ENCODE measurements at regions not wholly inside any gene's neighbourhood (a gene's known extent, or its start where the extent isn't known, plus 50 kb on each side); places are given as distances from the start of the nearest gene placed in this dataset.
"Not testable (repeated sequence)": the region's sequence is repeated elsewhere in the genome, so short reads cannot be mapped to it uniquely, and the experiment has no call there.

- DNase-seq (ENCODE audit: low read depth): no peak
Observed at GRCh38 chrX:55813150-55813549, 95.6 kb downstream of the RRAGB start.

- DNase-seq (ENCODE audit: low read depth): no peak
Observed at GRCh38 chrX:55815546-55815945, 98.0 kb downstream of the RRAGB start.

- no peak for DNase-seq (ENCODE audit: low read depth)
Observed at GRCh38 chrX:55816023-55816422, 98.5 kb downstream of the RRAGB start.

DNA sequence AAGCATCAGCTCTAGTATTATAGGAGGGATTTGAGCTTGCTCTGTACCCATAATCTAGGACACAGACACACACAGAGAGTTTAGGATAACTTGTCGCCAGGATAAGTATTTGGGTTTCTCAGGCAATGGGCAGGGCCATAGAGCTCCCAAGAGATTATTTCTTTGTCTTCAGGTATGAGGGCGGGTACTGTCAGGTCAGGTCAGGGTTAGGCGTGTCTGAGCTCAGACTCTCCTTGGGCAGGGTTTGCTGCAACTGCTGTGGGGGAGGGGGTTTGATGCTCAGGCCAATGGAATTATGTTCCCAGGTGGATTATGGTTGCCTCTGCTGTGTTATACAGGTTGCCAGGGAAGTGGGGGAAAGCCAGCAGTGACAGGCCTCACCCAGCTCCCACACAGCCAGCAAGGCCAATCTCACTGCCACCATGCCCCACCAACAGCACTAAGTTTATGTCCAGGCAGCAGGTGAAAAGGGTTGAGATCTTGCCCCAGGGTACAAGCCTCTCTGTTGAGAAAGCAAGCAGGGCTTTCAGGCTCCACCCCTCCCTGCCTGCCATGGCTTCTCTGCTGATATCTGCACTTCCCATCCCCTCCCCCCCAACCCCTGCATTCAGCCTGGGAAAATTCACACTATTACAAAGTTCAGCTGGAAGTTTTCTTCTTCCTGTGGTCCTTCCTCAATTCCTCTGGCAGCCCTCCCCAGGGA is 101.3 kb downstream of the RRAGB start:
- DNase-seq (ENCODE audit: low read depth): no peak

GRCh38 chrX:55839485-55839884 is 121.9 kb downstream of the RRAGB start:
- no peak for DNase-seq (ENCODE audit: low read depth)

DNA sequence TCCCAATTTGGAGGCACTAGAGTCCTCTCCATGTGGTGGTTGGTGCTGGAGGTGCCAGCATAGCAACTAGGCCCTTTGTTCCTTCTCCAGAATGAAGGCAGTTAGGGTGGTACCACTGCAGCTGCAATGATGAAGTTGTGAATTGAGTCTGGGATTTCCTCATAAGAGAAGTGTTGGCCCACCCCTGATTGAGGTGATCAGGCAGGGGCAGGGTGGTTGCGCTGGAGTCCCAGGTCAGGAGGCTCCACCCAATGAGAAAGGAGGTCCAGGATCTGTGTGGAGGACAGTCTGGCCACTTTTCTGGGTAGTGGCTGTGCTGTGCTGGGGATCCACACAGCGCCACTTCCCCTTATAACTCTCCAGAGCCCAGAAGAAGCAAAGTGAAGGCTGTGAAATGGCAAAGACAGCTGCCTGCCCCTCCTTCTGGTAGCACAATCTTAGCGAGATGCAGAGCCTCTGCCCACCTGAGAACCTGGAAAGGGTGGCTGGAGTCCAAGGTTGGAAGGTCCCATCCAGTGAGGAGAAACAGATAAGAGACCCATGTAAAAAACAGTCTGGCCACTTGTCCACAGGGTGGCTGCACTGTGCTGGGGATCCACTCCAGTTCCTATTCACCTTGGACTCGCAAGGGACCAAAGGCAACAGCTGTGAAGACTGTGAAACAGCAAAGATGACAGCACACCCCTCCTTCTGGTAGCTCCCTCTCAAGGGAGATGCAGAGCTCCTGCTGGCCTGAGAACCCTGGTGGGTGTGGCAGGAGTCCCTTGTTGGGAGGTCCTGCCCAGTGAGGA is 124.6 kb downstream of the RRAGB start:
- DNase-seq (ENCODE audit: low read depth): no peak

- not testable (repeated sequence) for DNase-seq (ENCODE audit: low read depth)
Observed at GRCh38 chrX:55866779-55867178, 149.2 kb downstream of the RRAGB start.

DNA sequence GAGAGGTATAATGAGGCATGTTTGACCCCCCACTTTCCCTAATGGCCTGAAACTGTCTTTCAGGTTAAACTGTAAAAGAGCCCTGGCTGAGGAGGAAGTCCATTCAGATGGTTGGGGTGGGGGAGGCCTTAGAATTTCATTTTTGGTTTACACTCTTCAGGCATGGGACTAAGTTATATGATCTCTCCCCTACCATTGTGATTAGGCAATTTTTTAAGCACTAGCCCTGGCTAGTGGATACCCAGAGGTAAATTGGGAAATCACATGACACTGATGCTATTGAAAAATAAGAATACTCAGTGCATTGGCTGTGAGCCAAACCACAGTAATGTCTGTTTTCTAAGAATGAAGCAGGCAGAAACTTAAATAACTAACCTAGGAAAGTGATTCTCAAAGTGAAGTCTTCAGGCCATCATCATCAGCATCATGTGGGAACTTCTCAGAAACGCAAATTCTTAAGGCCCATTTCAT is 149.7 kb downstream of the RRAGB start:
- peak; percentile 27 for DNase-seq (ENCODE audit: low read depth)

DNA sequence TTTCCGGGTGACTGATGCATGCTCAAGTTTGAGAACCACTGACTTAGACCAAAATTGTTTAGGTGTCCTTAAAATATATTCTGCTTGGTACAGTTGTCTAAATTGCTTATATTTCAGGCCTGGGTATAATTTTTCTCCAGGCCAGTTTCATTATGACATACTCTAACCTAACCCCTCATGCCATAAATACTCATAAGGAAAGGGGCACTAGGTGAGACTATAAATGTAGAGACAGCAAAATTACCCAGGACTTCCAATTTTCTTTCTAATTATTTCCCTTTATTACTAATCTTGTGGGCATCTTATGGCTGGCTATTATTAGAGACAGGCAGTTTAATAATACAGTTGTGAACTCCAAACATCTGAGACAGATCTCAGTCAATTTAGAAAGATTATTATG is 150.2 kb downstream of the RRAGB start:
- no peak for DNase-seq (ENCODE audit: low read depth)

DNA sequence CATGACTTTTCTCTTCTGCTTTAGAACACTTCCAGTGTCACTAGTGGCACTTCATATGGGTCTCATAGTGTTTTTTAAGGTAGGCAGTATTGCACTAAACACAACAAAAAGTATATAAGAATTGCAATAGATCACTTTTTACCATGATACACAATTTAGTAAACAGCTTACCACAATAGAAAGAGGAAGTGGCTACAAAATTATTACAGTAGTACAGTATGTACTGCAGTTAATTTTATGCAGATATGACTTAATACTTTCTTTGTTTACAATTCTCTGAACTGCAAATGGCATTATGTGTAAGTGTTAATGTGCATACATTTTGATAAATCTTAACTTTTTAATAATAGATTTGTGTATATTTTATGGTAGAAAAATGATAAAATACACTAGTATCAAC is 157.3 kb downstream of the RRAGB start:
- no peak for DNase-seq (ENCODE audit: low read depth)

DNA sequence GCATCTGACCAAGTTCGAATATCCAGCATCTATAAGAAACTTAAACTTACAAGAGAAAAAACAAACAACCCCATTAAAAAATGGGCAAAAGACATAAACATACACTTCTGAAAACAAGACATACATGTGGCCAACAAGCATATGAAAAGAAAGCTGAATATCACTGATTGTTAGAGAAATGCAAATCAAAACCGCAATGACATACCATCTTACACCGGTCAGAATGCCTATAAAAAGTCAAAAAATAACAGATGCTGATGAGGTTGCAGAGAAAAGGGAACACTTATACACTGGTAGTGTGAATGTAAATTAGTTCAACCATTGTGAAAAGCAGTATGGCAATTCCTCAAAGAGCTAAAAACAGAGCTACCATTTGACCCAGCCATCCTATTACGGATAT is 166.0 kb downstream of the RRAGB start:
- DNase-seq (ENCODE audit: low read depth): not testable (repeated sequence)

GRCh38 chrX:55907968-55908607 is 190.5 kb downstream of the RRAGB start:
- DNase-seq (ENCODE audit: low read depth): peak; percentile 60

DNA sequence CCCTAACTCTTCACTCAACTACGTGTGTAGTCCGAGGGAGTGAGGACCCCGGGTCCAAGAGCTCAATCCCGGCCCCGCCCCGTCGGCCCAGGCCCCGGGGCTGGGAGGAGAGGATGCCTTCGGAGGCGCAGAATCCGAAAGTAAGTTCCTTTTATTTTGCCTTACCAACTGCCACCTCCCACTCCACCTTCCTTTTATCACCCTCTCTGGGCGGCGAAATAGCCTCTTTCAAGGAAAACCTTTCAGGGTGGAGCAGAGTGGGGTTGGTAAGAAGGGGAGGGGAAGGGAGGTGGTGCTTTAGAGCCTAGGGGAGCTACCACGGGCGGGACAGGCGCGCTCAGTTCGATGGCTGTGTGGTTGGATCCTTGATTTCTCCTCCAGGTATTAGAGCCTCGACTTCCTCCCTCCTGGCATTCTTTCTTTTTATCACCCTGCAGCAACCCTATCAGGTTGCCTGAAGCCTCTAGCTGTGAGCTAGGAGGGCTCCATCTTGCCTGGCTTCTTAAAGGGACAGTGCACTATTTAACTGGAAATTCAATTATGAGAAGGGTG is 191.2 kb downstream of the RRAGB start:
- DNase-seq (ENCODE audit: low read depth): peak; percentile 32

- no peak for DNase-seq (ENCODE audit: low read depth)
Observed at GRCh38 chrX:55919367-55920221, 202.0 kb downstream of the RRAGB start.

DNA sequence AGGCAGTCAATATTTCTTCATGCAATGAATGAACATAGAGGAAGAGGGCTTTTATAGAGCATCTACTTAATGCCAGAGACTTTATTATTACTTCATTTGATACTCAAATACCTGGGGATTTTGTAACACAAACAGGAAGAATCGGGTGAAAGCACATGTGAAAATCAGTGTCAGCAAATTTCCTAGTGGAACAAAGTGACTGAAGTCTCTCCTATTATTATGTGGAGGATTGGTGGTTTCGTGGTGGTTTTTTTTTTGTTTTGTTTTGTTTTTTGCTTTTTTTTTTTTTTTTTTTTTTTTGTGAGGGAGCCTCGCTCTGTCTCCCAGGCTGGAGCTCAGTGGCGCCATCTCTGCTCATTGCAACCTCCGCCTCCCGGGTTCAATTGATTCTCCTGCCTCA is 207.0 kb downstream of the RRAGB start:
- DNase-seq (ENCODE audit: low read depth): no peak

DNA sequence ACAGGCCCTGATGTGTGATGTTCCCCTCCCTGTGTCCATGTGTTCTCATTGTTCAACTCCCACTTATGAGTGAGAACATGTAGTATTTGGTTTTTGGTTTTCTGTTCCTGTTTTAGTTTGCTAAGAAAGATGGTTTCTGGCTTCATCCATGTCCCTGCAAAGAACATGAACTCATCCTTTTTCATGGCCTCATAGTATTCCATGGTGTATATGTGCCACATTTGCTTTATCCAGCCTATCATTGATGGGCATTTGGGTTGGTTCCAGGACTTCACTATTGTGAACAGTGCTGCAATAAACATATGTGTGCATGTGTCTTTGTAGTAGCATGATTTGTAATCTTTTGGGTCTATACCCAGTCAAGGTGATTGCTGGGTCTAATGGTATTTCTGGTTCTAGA is 211.0 kb downstream of the RRAGB start:
- DNase-seq (ENCODE audit: low read depth): not testable (repeated sequence)

All from M059J (cell line).